ENCODE measurements at regions not wholly inside any gene's neighbourhood (a gene's known extent, or its start where the extent isn't known, plus 50 kb on each side); places are given as distances from the start of the nearest gene placed in this dataset.
"Not testable (repeated sequence)": the region's sequence is repeated elsewhere in the genome, so short reads cannot be mapped to it uniquely, and the experiment has no call there.

GRCh38 chr14:22190411-22191191, 398.4 kb downstream of the DAD1 start:
- DNase-seq (ENCODE audit: low spot score), result no peak

GRCh38 chr14:22189881-22190280, 399.1 kb downstream of the DAD1 start:
- DNase-seq (ENCODE audit: low spot score), result no peak

DNA sequence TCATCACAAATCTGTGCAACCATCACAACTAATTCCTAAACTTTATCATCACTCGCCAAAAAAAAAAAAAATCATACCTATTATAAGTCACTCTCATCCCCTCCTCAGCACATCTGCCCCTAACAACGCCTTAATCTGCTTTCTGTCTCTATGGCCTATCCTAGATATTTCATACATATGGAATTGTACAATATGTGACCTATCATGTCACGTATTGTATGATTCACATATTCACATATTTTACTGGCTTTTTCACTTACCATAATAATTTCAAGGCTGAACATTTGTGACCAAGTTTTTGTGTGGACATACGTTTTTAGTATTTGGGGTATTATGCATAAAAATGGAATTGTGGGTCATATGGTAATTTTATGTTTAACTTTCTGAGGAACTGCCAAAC, 400.7 kb downstream of the DAD1 start:
- no peak for DNase-seq (ENCODE audit: low spot score)

- no peak for DNase-seq (ENCODE audit: low spot score)
These were observed 403.2 kb downstream of the DAD1 start for GRCh38 chr14:22185789-22186188.

- DNase-seq (ENCODE audit: low spot score), result no peak
These were observed 403.8 kb downstream of the DAD1 start for GRCh38 chr14:22185191-22185590.

- DNase-seq (ENCODE audit: low spot score), result no peak
These were observed 404.2 kb downstream of the DAD1 start for GRCh38 chr14:22184830-22185168.

DNA sequence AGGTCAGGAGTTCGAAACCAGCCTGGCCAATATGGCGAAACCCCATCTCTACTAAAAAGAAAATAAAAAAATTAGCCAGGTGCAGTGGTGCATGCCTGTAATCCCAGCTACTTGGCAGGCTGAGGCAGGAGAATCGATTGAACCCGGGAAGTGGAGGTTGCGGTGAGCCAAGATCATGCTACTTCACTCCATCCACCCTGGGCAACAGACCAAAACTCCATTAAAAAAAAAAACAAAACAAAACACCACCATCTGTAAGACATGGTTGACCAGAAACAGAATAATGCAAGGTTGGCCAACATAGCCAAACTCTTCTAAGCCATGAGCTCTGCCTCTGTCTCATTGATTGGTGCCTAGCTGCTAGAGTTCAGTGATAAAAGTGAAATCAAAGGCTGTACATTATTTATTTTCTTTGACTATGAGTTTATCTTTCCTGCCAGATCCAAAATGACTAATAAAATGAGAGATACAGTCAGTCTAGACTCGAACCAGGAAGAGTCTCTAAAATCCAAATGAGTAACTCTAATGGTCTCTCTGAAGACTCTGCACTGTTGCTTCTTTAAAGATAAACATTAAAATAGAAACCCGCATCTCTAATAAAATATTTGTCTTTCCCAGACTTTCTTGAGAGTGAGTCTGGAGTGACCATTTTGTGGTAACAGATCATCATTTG, 404.7 kb downstream of the DAD1 start:
- no peak for DNase-seq (ENCODE audit: low spot score)

DNA sequence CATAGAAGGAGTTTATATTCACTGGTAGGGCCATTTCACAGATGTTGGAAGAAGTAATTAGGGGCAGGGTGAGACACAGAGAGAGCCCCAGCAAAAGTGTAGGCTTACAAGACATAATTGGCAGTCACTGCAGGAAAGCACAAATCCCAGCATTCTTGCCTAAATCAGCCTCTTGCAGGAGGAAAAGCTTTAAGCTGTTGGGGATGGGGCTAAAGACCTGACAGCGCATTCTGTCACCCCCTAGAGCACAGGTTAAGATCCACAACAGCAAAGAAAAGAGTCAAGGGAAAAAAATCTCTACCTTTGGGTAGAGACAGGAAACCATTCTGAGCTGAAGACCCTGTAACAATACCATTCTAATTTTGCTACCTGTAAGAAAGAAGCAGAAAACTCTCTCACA, 409.0 kb downstream of the DAD1 start:
- DNase-seq (ENCODE audit: low spot score), result no peak

GRCh38 chr14:22179190-22179589, 409.8 kb downstream of the DAD1 start:
- DNase-seq (ENCODE audit: low spot score), result no peak

- no peak for DNase-seq (ENCODE audit: low spot score)
These were observed 410.6 kb downstream of the DAD1 start for GRCh38 chr14:22178333-22178839.

DNA sequence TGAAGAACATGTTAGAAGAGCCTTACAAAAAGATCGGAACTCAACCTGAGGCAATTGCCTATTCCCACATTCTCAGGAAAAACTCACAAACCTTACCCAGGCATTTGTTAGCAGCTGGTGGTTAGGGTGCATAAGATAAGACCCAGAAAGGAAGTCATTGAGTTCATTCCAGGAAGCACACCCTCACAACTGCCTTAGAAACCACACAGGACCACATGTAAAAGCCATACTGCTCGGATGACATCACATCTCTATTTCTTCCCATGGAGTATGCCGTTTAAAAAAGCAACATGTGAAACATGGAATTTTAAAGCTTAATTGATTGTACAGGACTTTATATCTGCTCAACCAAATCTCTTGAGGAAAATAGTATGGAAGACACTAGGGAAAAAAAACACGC, 411.2 kb downstream of the DAD1 start:
- no peak for DNase-seq (ENCODE audit: low spot score)

DNA sequence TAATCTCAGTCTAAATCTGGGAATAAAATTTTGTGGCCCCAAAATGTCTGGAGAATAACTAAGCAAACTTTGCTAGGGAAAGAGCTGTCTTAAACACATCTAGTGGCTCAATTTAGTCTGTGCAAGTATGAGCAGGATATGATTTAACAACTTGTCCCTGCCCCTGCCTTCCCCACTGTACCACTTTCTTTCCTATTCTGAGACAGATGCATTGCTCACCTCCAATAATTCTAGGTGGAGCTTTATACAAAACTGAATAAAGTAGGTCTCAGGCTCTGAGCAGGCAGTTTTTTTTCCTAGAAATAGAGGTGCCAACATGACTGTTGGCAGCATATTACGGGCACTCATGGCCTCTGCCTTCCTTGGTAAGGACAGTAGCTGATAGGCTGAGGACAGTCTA, 412.1 kb downstream of the DAD1 start:
- peak; percentile 31 for DNase-seq (ENCODE audit: low spot score)

DNA sequence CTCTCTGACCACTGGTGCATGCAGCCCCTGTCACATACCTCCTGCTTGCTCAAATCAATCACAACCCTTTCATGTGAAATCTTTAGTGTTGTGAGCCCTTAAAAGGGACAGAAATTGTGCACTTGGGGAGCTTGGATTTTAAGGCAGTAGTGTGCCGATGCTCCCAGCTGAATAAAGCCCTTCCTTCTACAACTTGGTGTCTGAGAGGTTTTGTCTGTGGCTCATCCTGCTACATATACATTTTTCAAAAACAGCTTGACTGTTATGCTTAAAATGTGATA, 413.8 kb downstream of the DAD1 start:
- not testable (repeated sequence) for DNase-seq (ENCODE audit: low spot score)

GRCh38 chr14:22174412-22175277, 414.4 kb downstream of the DAD1 start:
- no peak for DNase-seq (ENCODE audit: low spot score)

- no peak for DNase-seq (ENCODE audit: low spot score)
These were observed 420.7 kb downstream of the DAD1 start for GRCh38 chr14:22168092-22168955.

DNA sequence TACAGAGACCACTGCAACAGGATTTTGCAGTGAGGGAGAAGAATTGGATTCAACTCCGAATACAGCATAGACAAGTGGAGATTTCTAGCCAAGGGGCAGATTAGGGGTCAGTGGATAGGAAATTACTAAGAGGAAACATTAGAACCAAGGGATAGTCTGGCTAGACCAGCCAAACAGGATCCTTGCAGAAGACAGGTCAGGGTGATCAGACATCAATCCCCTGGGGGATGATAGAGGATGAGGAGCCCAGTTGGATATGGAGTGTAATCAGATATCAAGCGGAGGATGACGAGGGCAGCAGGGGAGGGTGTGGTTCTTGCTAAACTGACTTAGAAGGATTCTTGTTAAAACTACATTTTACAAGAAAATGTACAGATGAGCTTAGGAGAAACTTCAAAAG, 424.4 kb downstream of the DAD1 start:
- DNase-seq (ENCODE audit: low spot score), result no peak

GRCh38 chr14:22163051-22163450, 426.0 kb downstream of the DAD1 start:
- DNase-seq (ENCODE audit: low spot score), result no peak

GRCh38 chr14:22159957-22160356, 429.1 kb downstream of the DAD1 start:
- DNase-seq (ENCODE audit: low spot score), result no peak

- no peak for DNase-seq (ENCODE audit: low spot score)
These were observed 429.9 kb downstream of the DAD1 start for GRCh38 chr14:22159099-22159498.

GRCh38 chr14:22158560-22158959, 430.5 kb downstream of the DAD1 start:
- no peak for DNase-seq (ENCODE audit: low spot score)

DNA sequence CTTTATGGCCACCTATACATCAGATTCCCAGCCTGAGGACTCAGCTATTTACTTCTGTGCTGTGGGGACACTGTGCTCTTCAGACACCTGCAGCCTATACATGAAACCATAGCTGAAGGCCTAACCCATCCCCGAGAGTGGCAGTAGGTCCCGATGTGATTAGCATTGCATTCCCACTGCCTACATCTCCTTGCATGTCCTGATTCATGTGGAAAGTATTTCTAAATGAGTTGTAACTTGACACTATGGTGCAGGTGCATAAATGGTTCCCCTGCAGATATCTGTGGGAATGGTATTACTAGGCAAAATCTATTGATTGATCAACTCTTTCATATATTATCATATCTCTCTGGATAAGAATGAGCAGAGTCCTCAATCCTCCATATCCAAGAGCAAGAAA, 433.5 kb downstream of the DAD1 start:
- DNase-seq (ENCODE audit: low spot score), result no peak

- DNase-seq (ENCODE audit: low spot score), result no peak
These were observed 436.1 kb downstream of the DAD1 start for GRCh38 chr14:22152903-22153302.

Measured in activated CD4-positive, alpha-beta T cell treated with anti-CD3 and anti-CD28 coated beads, Interleukin-2, Interleukin-4, amounts not matched to agents 100 ng/mL and 50 ng/mL, durations not matched to agents 16 hours and 8 hours (primary cell).